DMS153 treated with DMSO at 0.1 percent for 48 hours (cell line): ENCODE measurements at regions not wholly inside any gene's neighbourhood (a gene's known extent, or its start where the extent isn't known, plus 50 kb on each side); places are given as distances from the start of the nearest gene placed in this dataset.
"Not testable (repeated sequence)": the region's sequence is repeated elsewhere in the genome, so short reads cannot be mapped to it uniquely, and the experiment has no call there.

Experiments used
- DNase-seq: peaks from one replicate; lab custom pipeline; 2025; ENCODE audit not compliant: unreplicated experiment; lab: John Stamatoyannopoulos, UW

DNA sequence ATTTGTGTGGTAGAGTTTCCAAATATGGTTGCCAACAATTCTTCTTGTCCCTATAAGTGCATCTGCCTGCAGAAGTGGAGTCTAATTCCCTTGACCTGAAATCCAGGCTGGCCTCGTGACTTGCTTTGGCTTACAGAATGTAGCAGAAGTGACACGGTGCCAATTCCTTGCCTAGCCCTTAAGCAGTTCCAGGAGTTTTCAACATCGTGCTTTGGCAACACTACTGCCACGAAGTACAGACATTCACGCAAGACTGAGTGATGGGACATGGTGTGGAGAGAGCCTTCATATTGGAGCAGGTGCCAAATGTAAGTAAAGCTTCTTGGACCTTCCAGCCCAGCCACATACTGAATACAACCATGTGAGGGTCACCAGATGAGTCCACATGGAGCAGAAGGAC lies 92.9 kb upstream of the NEK6 start:
- no peak for DNase-seq

DNA sequence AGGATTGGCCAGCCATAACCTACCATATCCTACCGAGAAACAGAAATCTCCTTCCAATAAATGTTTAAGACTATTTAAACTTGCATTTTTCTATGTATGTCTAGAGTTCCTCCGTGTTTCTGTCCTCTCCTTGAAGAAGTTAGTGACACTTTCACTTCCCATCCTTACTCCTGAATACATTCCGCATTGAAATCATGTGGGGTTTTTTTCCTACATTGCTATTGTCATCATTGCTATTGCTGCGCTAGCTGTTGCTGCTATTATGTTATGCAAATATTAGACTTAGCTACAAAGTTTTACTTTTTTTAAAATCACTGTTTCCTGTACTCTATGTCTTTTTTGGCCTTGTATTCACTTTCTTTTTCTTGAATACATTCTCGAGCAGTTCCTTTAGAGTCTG lies 83.3 kb upstream of the NEK6 start:
- DNase-seq = no peak

DNA sequence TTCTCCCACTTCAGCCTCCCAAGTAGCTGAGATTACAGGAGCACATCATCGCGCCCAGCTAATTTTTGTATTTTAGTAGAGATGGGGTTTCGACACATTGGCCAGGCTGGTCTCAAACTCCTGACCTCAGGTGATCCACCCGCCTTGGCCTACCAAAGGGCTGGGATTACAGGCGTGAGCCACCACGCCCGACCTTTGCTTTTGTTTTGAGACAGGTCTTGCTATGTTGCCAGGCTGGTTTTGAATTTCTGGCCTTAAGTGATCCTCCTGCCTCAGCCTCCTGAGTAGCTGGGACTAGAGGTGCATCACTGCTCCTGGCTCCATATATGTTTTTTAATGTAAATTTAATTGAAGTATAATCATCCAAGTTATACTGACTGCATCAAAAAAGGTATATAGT lies 80.2 kb upstream of the NEK6 start:
- DNase-seq = not testable (repeated sequence)

DNA sequence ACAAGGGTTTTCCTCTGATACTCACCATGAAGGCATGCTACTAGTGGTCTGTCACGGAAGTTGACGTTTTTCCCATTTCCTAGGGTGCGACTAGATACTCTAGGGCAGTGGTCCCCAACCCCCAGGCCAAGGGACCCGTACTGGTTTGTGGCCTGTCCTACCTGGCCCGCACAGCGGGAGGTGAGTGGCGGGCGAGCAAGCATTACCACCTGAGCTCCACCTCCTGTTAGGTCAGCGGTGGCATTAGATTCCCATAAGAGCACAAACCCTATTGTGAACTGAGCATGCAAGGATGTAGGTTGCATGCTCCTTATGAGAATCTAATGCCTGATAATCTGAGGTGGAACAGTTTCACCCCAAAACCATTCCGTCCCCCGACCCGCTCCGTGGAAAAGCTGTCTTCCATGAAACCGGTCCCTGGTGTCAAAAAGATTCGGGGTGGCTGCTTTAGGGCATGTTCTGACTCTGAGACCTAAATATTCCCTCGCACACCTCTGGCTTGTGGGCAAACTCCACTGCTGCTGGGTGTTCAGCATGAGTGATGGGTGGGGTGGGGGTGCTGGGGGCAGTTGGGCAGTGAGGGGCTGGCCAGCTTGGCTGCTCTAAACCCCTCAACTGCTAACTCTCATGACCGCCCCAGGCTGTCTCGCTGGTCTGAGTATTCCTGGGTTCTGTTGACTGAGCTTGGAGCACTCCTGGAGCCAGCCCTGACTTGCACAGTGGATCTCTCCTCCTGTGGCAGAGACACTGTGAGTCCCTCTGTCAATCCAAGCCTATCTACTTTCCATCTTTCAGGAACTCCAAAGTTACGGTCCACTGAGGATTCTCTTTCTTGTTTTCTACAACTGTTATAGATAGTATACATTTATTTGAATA lies 78.3 kb upstream of the NEK6 start:
- no peak for DNase-seq

DNA sequence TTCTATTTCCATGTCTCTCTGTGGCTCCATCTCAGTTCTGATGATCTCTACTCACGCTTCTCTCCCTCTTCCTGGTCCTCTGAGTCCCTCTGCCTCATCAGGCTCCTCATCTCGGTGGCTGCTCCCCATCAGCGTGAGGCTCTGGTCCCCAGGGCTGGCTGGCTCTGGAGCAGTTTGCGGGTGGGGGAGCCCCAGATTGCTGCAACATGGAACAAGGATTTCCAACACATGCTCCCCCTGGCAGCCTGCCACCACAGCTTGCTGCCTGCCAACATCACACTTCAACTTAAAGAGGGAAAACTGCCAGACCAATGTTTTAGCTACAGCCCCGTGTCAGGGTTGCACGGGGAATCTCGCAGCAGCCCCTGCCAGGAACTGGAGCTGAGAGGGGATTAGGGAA lies 77.2 kb upstream of the NEK6 start:
- DNase-seq = peak; percentile 7

DNA sequence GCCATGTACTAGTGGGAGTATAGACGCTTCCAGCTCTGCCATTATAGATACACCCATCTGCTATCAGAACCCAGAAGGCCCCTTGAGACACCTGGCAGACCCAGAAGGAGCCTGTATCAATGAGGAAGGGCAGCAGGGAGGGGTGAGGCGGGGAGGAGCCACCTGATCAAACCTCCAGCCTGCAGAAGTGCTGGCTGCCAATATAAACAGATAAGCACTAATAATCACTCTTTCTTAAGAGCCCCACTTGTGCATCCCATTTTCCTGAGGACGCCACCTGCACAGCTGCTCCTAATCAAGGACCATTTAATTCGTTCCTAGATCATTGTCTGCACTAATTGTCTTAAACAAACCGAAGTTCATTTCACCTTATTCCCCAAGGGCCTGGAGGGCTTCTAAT lies 75.0 kb upstream of the NEK6 start:
- DNase-seq = no peak

DNA sequence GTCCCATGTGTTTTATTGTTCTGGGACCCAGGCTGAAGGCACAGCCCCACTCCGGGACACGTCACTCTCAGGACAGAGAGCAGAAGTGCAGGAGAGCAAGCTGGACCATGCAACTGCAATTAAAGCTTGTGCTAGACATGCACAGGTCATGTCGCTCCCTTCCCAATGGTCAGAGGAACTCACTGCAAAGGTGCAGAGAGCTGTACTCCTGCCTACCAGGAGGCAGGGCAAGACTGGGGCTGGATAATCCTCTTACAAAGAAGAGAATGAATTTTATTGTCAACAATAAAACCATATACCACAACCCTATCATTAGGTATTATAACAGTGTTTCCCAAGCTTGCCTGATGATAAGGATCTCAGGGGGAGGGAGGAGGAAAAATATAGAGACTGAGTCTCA lies 74.0 kb upstream of the NEK6 start:
- no peak for DNase-seq

DNA sequence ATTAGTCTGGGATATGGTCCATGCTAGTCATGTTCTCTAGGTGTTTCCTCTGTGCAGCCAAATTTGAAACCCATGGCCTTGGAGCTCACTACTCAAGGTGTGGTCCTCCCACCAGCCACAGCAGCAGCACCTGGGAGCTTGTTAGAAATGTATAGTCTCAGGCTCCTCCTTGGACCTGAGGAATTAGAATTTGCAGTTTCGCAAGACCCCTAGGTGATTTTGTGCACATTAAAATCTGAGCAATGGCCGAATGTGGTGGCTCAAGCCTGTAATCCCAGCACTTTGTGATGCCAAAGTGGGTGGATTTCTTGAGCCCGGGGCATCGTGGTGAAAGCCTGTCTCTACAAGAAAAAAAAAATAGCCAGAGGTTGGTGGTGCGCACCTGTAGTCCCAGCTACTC lies 72.3 kb upstream of the NEK6 start:
- DNase-seq = no peak

DNA sequence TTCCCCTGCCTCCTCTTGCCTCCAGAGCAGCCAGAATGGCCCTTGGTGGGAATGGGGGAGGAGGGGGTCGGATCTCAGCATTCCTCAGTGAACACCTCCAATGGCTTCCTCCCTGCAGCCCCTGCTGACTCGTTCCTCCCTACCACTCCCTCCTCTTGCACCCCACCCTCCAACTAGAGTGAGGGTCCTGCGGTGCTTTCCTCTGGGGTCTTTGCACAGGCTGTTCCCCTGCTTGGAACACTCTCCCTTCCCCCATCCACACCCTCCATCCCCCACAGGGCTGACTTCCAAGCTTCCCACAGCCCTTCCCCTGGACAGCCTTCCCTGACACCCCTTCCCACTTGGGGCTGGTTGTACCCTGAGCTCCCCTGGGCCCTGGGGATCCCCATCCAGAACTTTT lies 70.4 kb upstream of the NEK6 start:
- DNase-seq = no peak

DNA sequence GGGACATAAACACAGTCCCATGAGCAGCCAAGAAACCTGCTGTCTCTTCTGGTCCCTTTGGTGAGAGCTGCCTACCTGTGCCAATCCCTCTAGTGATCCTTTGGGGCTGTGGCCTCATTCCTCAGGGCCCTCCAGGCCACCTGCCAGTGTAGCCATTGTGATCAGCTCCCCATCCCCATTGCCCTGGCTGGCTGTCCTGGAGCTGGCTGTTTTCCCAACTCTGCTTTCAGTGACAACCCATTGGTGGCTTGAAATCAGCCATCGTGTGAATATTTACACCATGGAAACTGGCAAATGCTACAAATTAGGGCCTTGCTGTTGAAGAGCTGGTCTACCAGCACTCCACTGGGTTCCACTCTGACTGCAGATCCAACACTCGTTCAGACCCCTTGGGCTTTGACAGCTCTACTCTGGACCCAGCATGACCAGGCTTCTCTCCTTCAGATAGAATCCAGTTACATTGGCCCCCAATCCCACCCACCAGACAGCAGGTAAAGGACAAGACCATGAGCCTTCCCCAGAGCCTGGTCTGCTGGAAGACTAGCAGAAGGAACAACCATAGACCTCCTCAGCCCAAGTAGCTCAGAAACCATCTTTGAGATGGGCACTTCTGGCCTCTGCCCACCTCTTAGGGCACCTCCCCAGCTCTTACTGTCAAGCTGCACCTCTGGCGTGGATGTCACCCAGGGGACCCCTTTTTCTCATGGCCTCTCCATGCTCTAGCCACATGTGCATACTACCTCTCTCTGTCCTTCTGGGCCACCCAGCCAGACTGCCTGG lies 69.2 kb upstream of the NEK6 start:
- DNase-seq = no peak

DNA sequence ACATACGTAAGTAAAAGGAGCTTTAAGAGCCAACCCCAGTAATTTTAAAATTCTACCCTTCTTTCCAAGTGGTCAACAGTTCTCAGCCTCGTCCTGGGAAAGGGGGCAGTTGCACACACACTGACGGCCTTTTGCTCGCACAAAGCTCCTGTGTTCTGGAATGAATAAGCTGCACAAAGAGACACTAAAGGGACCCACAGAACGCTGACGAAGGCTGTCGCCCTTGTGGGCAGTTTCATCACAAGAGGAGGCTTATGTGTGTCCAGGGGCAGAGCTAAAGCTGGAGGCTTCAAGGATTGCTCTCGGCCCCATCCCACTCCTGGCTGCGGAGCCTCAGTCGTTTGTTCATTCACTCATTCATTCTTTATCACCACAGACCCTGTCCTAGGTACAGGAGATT lies 67.0 kb upstream of the NEK6 start:
- no peak for DNase-seq

DNA sequence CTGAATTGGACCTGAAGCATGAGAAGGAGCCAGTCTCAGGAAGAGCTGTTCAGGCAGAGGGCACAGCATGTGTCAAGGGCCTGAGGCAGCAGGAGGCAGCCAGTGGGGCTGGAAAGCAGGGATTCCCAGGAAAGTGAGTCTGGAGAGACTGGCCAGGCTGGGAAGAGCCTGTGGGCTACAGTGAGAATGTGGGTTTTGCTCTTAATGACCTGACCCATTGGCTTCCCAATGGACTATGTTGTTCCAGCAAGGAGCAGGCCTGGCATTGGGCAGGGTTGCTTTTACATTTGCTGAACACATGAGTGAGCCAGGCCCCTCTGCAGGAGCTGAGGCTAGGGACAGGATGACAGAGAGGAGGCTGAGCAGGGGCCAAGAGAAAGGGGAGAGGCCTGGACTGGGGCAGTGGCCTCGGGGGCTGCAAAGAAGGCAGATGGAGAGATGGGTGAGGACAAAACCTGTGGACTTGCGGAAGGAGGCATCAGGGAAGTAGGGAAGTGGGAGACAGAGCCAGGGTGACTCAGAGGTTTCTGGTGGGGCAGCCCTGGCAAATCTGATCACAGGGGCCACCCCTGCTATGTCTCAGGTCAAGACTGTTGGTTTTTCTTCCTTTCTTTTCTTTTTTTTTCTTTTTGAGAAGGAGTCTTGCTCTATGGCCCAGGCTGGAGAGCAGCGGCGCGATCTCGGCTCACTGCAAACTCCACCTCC lies 65.9 kb upstream of the NEK6 start:
- no peak for DNase-seq

DNA sequence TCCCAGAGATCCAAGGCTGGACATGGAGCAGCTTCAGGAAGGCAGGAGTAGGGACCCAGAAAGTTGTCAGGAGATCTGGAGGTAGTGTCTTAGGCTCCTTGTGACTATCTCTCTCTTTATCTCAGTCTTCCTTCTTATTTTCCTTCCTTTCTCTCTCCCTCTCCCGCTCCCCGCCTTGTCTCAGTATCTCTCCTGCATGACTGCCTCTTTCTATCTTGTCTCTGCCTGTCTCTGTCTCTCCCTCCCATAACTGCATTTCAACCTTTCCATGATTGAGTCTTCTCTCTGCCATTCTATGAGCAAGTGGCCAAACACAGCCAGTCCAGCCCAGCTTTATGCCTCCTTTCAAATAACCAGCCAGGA lies 61.0 kb upstream of the NEK6 start:
- no peak for DNase-seq

DNA sequence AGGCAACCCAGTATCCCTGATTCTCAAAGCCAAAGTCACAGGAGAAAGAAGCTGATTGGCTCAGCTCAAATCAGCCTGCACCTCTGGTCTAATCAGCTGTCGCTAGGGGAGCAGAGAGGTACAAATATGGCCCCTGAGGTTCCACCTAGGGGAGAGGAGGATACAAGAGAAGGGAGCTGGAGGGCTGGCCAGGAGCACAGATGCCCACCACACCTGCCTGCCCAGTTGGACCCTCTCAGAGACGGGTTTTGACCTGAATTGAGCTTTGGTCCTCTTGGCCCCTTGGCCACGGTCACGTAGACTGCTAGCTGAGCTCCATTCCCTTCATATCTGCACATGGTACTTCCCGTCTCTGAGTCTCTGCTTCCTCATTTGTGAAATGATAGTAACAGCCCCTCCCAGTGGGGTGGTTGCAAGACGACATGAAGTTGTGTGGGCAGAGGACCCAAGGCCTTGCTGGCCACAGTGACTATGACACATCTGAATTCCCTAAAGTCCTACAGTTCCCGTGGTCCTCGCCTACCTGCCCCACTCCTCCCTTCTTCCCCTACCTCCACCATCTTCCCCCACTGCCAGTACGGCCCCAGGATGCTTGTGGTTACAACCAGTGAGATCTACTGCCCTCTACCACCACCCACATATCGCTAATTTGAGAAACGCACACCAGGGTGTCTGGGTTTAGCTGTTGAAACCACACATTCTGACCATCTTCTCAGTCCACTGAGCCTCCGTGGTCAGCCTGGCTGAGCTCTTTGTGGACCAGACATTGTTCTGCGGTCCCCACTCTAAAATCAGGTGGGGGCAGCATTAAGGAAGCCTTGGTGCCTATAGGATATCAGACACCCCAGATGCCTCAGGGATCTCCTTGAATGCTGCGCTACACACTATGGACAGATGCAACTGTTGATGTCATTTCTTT lies 60.3 kb upstream of the NEK6 start:
- no peak for DNase-seq

DNA sequence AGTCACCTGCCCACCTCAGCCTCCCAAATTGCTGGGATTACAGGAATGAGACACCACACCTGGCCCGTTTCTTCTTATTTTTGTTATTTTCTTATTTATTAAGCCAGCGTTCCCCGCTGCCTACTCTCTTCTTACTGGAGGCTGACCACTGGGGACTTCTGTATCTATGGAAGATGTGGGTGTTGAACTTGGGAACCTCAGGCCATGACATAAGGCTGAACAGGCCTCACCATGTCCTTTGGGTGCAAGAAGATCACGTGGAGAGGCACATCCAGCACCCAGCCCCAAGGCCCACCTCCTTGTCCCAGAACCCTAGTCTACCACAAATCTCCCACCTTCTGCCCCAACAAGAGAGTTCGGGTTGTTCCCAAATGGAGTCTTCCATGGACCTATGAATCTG lies 59.4 kb upstream of the NEK6 start:
- no peak for DNase-seq

DNA sequence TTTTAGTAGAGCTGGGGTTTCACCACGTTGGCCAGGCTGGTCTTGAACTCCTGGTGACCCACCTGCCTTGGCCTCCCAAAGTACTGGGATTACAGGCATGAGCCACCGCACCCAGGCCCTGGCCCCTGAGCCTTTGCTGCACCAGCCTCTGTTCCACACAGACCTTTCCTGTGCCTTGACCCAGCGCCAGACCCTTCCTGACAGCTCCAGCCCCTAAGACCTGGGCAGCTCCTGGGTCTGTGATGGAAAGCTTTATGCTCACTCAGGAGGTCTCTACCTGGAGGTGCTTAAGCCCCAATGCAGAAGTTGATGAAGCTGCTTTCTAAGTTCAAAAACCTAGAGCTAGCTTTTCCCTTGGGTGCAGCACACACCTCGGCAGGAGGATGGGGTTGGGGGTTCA lies 58.8 kb upstream of the NEK6 start:
- no peak for DNase-seq

DNA sequence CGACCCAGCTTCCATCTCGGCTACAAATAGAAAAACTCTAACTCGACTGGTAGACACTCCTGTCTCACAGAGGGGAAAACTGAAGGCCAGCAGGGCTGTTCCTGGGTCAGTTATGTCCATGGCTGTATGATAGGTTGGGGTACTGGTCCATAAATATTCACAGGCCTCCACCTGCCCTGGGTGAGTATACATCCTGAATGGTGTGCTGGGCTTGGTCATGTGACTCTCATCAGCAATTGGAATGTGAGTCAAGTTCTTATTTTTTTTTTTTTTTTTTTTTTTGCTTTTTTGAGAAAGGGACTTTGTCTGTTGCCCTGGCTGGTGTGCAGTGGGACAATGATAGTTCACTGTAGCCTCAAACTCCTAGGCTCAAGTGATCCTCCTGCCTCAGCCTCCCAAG lies 58.3 kb upstream of the NEK6 start:
- DNase-seq = no peak

DNA sequence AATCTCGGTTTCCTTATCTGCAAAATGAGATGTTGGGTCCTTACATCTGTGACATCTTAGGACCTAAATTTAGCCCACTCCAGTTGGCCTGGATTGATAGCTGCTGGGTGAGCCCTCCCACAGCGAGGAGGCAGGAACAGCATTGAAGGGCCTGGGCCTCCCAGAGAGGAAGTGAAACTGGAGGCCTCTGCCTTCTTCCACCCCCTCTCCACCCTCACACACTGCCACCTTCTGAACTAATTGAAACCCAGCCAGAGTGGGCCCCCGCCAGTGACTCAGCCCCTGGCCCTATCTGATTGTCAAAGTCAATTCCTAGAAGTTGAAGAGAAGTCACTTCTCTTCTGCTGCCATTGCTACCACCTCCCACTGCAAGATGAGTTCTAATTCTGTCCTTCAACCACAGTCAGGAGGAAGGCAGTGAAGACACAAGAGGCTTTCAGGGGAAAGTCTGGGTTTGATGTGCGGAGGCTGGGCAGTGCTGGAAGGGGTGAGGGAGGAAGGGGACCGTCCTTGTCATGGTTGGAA lies 55.2 kb upstream of the NEK6 start:
- no peak for DNase-seq

DNA sequence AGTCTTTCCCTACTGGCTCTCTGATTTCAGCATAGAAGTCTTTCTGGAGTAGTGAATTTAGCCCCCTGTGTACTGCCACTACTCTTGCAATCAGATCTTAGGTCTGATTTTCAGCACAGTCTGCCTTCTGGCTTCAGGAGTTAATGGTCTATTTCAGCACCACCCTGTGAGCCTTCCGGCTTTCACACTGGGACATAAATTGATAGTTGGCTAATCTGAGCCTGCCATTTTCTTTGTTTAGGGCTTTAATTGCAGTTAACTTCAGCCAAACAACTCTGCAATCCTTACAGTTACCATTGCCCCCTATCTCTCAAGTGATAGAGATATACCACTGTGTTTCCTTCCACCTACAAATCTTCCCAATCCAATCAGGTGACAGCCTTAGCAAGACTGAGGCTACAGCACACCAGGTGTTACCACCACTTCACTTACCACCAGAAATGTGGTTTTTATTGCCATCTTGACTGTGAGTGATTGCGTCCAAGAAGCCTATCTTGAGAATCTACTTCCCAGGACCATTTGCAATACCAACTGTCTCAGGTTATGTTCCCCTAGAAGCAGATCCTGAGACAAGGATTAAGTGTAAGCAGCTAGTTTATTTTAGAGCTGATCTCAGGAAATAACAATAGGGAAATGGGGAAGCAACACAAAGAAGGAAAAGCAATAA lies 51.9 kb upstream of the NEK6 start:
- no peak for DNase-seq

DNA sequence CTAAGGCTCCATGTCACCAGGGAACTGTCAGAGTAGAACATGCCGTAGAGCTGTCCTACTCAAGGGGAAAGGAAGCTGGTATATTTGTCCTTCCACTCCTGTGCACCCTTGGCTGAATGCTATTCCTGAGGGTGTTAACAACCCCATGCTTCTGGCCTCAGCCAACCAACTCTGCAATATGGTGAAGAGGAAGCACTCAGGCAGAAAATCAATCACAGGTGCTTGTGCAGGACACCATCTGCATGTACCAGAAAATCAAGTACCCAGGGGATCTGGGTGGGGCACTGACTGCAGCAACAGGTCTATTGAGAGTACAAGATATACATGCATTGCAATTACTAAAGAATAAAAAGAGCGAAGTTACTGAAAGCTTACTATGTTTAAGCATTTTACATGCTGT lies 51.4 kb upstream of the NEK6 start:
- DNase-seq = peak; percentile 62
